GM10266 (cell line): ENCODE measurements at regions not wholly inside any gene's neighbourhood (a gene's known extent, or its start where the extent isn't known, plus 50 kb on each side); places are given as distances from the start of the nearest gene placed in this dataset.

Experiments
- DNase-seq: peaks from one replicate; pipeline ENCODE4 v3.0.0; 2012; ENCODE audit errors: extremely low spot score
- CTCF ChIP-seq: IDR thresholded peaks from 2 replicates; pipeline ENCODE4 v1.5.1; 2012; ENCODE audit warnings: mild to moderate bottlenecking, low read depth; ENCODE audit not compliant: control insufficient read depth, insufficient read depth; ENCODE audit errors: missing control alignments

- TF ChIP-seq CTCF, result no peak
- DNase-seq, result no peak
Measured at GRCh38 chr2:6325616-6326015, 540.1 kb downstream of the CMPK2 start.

GRCh38 chr2:6326958-6327357 is 538.7 kb downstream of the CMPK2 start:
- DNase-seq, result no peak
- no peak for TF ChIP-seq CTCF

- no peak for TF ChIP-seq CTCF
- no peak for DNase-seq
Measured at GRCh38 chr2:6336752-6337471, 528.8 kb downstream of the CMPK2 start.

- TF ChIP-seq CTCF, result no peak
- no peak for DNase-seq
Measured at GRCh38 chr2:6337472-6337820, 528.3 kb downstream of the CMPK2 start.

GRCh38 chr2:6341588-6342129 is 524.0 kb downstream of the CMPK2 start:
- DNase-seq, result no peak
- TF ChIP-seq CTCF, result no peak

- TF ChIP-seq CTCF, result no peak
- no peak for DNase-seq
Measured at GRCh38 chr2:6342273-6342920, 523.3 kb downstream of the CMPK2 start.

- TF ChIP-seq CTCF, result no peak
- DNase-seq, result no peak
Measured at GRCh38 chr2:6343076-6343475, 522.6 kb downstream of the CMPK2 start.
